HepG2 (cell line): ENCODE measurements at regions not wholly inside any gene's neighbourhood (a gene's known extent, or its start where the extent isn't known, plus 50 kb on each side); places are given as distances from the start of the nearest gene placed in this dataset.

Experiments
- ATAC-seq: fragments of 200-7000 bp; cut with Tn5 transposase; 3 replicates; pipeline ENCODE4 v1.9.1; 2020; ENCODE audit warnings: mild to moderate bottlenecking, moderate library complexity
- BruUV-seq: library from RNA; stranded (reverse); fragments of 400-500 nt; replicated peaks from 2 replicates; lab custom pipeline; 2021; lab: Mats Ljungman, UMichigan
- CTCF ChIA-PET: fragments of 300-600 bp; formaldehyde crosslinking; extraction: SDS; loops from one replicate; lab custom pipeline; 2021; ENCODE audit warnings: low total read pairs, inconsistent platforms, low intra/inter-chr PET ratio; lab: Yijun Ruan, JAX
- POLR2A ChIA-PET: fragments of 350-600 bp; sonication (Branson Sonifier 250); formaldehyde crosslinking; loops from one replicate; lab custom pipeline; 2020; ENCODE audit warnings: antibody characterized with exemption, inconsistent platforms; lab: Yijun Ruan, JAX
- DNase-seq: peaks from one replicate; pipeline ENCODE4 v3.0.0-alpha.2; 2015; ENCODE audit warnings: low spot score
- FAIRE-seq: peaks from 3 replicates; lab custom pipeline; 2011; peaks lifted over from hg19 to GRCh38; lab: Jason Lieb, UNC
- H2AFZ ChIP-seq: one replicate; pipeline ENCODE4 v1.6.1; 2011; ENCODE audit warnings: low read length, inconsistent platforms
- H3K27ac ChIP-seq: fragments of 300-600 bp; 3 replicates; pipeline ENCODE4 v1.8.0; 2011; ENCODE audit warnings: mixed run types, mild to moderate bottlenecking, mixed read lengths, low read length, inconsistent platforms; ENCODE audit not compliant: insufficient read depth; ENCODE audit errors: extremely low read length
- H3K27me3 ChIP-seq, 2 experiments: fragments of 200-600 bp in 1 of 2; 2 replicates in 1 of 2; 3 replicates in 1 of 2; pipeline versions ENCODE4 v1.6.0 to v1.8.0; 2011; ENCODE audit warnings: low read length in 2 of 2, mild to moderate bottlenecking in 2 of 2, moderate library complexity in 2 of 2, inconsistent platforms in 1 of 2; ENCODE audit not compliant: insufficient read depth in 2 of 2, control insufficient read depth in 1 of 2
- H3K36me3 ChIP-seq, 2 experiments: fragments of 200-600 bp in 1 of 2; replicated peaks in 1 of 2; 2 replicates in 1 of 2; 3 replicates in 1 of 2; pipeline versions ENCODE4 v1.5.1 to v1.8.0; 2011; ENCODE audit warnings: low read length in 2 of 2, inconsistent platforms in 1 of 2; ENCODE audit not compliant: insufficient read depth in 2 of 2, control insufficient read depth in 1 of 2
- H3K4me1 ChIP-seq: 2 replicates; pipeline ENCODE4 v1.5.1; 2012; ENCODE audit warnings: low read length, inconsistent platforms; ENCODE audit not compliant: insufficient read depth
- H3K4me2 ChIP-seq: 2 replicates; pipeline ENCODE4 v1.6.0; 2011; ENCODE audit warnings: low read depth, low read length, inconsistent platforms
- H3K4me3 ChIP-seq, 3 experiments: fragments of 200-600 bp in 1 of 3; sonication (generic), shearing (Covaris generic) in 1 of 3; replicated peaks in 1 of 3; 2 replicates each; pipeline ENCODE4 v1.5.1; 2011 to 2016; ENCODE audit warnings: low read length in 3 of 3, inconsistent platforms in 2 of 3, low read depth in 2 of 3, mild to moderate bottlenecking in 2 of 3, control low read depth in 1 of 3, mixed read lengths in 1 of 3; ENCODE audit not compliant: insufficient read depth in 1 of 3
- H3K79me2 ChIP-seq: one replicate; pipeline ENCODE4 v1.6.1; 2011; ENCODE audit warnings: low read length, inconsistent platforms; ENCODE audit not compliant: insufficient read depth
- H3K9ac ChIP-seq: 2 replicates; pipeline ENCODE4 v1.6.0; 2011; ENCODE audit warnings: mild to moderate bottlenecking, low read depth, low read length, inconsistent platforms; ENCODE audit not compliant: insufficient read depth
- H3K9me3 ChIP-seq: 2 replicates; pipeline ENCODE4 v1.5.1; 2012; ENCODE audit warnings: mild to moderate bottlenecking, low read length
- H4K20me1 ChIP-seq: 2 replicates; pipeline ENCODE4 v1.6.0; 2011; ENCODE audit warnings: inconsistent platforms, mild to moderate bottlenecking, low read length, moderate library complexity; ENCODE audit not compliant: insufficient read depth
- ADNP ChIP-seq: sonication (generic); formaldehyde crosslinking; IDR thresholded peaks from 2 replicates; pipeline ENCODE4 v1.4.0; 2020; ENCODE audit warnings: missing genetic modification reagents
- ATRX ChIP-seq: sonication (generic); formaldehyde crosslinking; IDR thresholded peaks from 2 replicates; pipeline ENCODE4 v1.4.0; 2020; ENCODE audit warnings: missing genetic modification reagents, borderline replicate concordance
- HDAC2 ChIP-seq: sonication (generic); formaldehyde crosslinking; IDR thresholded peaks from 2 replicates; pipeline ENCODE4 v1.4.0; 2020; ENCODE audit warnings: missing genetic modification reagents
- HNF4A ChIP-seq: sonication (generic); formaldehyde crosslinking; IDR thresholded peaks from 2 replicates; pipeline ENCODE4 v1.4.0; 2020; ENCODE audit warnings: missing genetic modification reagents
- MYC ChIP-seq: sonication (generic); formaldehyde crosslinking; IDR thresholded peaks from 2 replicates; pipeline ENCODE4 v1.9.0; 2021; ENCODE audit warnings: missing genetic modification reagents, borderline replicate concordance
- SIN3A ChIP-seq: IDR thresholded peaks from 2 replicates; pipeline ENCODE4 v1.6.1; 2011; ENCODE audit warnings: low read depth, mild to moderate bottlenecking, control low read depth, low read length, borderline replicate concordance
- SOX6 ChIP-seq, 2 experiments: fragments of 450-650 bp in 1 of 2; sonication (generic) in 1 of 2; formaldehyde crosslinking in 1 of 2; IDR thresholded peaks; 2 replicates each; pipeline versions ENCODE4 v1.4.0 to v1.6.1; 2017 to 2020; ENCODE audit warnings: antibody characterized with exemption in 1 of 2, mild to moderate bottlenecking in 1 of 2, missing genetic modification reagents in 1 of 2
- SP4 ChIP-seq: sonication (generic); formaldehyde crosslinking; IDR thresholded peaks from 2 replicates; pipeline ENCODE4 v1.8.1; 2023; ENCODE audit warnings: mild to moderate bottlenecking, missing genetic modification reagents
- SYNCRIP ChIP-seq: fragments of 200-400 bp; formaldehyde crosslinking; IDR thresholded peaks from 2 replicates; pipeline ENCODE4 v1.6.1; 2018; ENCODE audit warnings: mild to moderate bottlenecking, low read depth, low read length; ENCODE audit not compliant: insufficient read depth
- XBP1 ChIP-seq: sonication (generic); formaldehyde crosslinking; IDR thresholded peaks from 2 replicates; pipeline ENCODE4 v1.5.0; 2020; ENCODE audit warnings: missing genetic modification reagents
- ZMAT5 ChIP-seq: sonication (generic); formaldehyde crosslinking; IDR thresholded peaks from 2 replicates; pipeline ENCODE4 v1.5.0; 2020; ENCODE audit warnings: mild to moderate bottlenecking, low read depth, missing genetic modification reagents, borderline replicate concordance
- ZNF225 ChIP-seq: sonication (generic); formaldehyde crosslinking; IDR thresholded peaks from 2 replicates; pipeline ENCODE4 v1.4.0; 2020; ENCODE audit warnings: mild to moderate bottlenecking, missing genetic modification reagents
- ZNF230 ChIP-seq: sonication (generic); formaldehyde crosslinking; IDR thresholded peaks from 2 replicates; pipeline ENCODE4 v1.4.0; 2020; ENCODE audit warnings: mild to moderate bottlenecking, missing genetic modification reagents
- ZNF552 ChIP-seq: sonication (generic); formaldehyde crosslinking; IDR thresholded peaks from 2 replicates; pipeline ENCODE4 v1.9.0; 2022; ENCODE audit warnings: missing genetic modification reagents, mild to moderate bottlenecking, borderline replicate concordance
- ZNF660 ChIP-seq: sonication (generic); formaldehyde crosslinking; IDR thresholded peaks from 2 replicates; pipeline ENCODE4 v1.5.1; 2020; ENCODE audit warnings: mild to moderate bottlenecking, low read depth, missing genetic modification reagents, borderline replicate concordance
- ZNF878 ChIP-seq: sonication (generic); formaldehyde crosslinking; IDR thresholded peaks from 2 replicates; pipeline ENCODE4 v1.8.1; 2023; ENCODE audit warnings: mild to moderate bottlenecking, missing genetic modification reagents, moderate library complexity
- ZZZ3 ChIP-seq: sonication (generic); formaldehyde crosslinking; IDR thresholded peaks from 2 replicates; pipeline ENCODE4 v1.4.0; 2020; ENCODE audit warnings: missing genetic modification reagents, mild to moderate bottlenecking, borderline replicate concordance
- WGBS: methylation state at CpG from one replicate; pipeline ENCODE4 v1.1.6; 2017; ENCODE audit warnings: low lambda C conversion rate; 5-methylcytosine and 5-hydroxymethylcytosine counted together
- in situ Hi-C: cut with HindIII; loops from 2 replicates; pipeline ENCODE4 v1.10.0; 2017; ENCODE audit warnings: low pct_unique_long_range_greater_than_20kb; ENCODE audit not compliant: extremely low pct_ligation_motif_present
- intact Hi-C: fragments of 100-400 bp; cut with micrococcal nuclease; formaldehyde crosslinking; loops from one replicate; pipeline ENCODE4 v1.10.0; 2022; ENCODE audit not compliant: unreplicated experiment
- TF ChIP-seq, protein P1 (sequence below): sonication (generic); formaldehyde crosslinking; IDR thresholded peaks from 2 replicates; pipeline ENCODE4 v1.4.0; 2020; ENCODE audit warnings: missing genetic modification reagents
- TF ChIP-seq, protein P2 (sequence below), 2 experiments: sonication (generic) in 1 of 2; formaldehyde crosslinking in 1 of 2; IDR thresholded peaks; 2 replicates each; pipeline versions ENCODE4 v1.5.1 to v1.6.1; 2011 to 2020; ENCODE audit warnings: borderline replicate concordance in 1 of 2, low read depth in 1 of 2, low read length in 1 of 2, mild to moderate bottlenecking in 1 of 2, missing genetic modification reagents in 1 of 2, moderate library complexity in 1 of 2

DNA sequence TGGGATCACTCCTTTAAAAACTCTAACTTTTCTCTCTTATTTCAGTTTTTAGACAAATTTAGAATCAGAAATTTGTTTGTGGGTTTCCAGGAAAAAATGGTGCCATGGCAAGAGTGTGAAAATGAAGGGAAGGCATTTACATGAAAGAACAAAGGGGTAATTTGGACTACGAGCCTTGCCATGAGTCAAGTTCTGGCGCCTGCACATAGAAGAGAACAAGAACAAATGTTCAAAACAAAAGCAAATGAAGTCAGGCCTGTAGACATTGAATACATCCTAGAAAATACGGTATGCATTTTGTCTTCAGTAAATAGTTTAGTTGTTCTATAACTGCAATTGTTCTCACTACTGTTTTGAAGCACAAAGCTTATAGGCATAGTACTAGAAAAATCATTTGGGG lies 1390.5 kb downstream of the EFNB2 start:
- H3K4me1 ChIP-seq = no peaks in the 10 kb centered on the region
- no peaks in the 10 kb centered on the region for H3K79me2 ChIP-seq
- H3K4me3 ChIP-seq = no peak overlapping the region
- H2AFZ ChIP-seq = no peak overlapping the region
- in situ Hi-C loops (no loop called here), intact Hi-C loops (no loop called here)
- no peaks in the 10 kb centered on the region for H4K20me1 ChIP-seq
- ATAC-seq (no peak), FAIRE-seq (no peak), DNase-seq (no peak)
- H3K27me3 ChIP-seq = no peaks in the 10 kb centered on the region; a peak in 1 of 5 replicates
- H3K27ac ChIP-seq = no peak overlapping the region
- H3K9ac ChIP-seq = no peak overlapping the region
- no TSS peak for BruUV-seq
- H3K36me3 ChIP-seq = no peaks in the 10 kb centered on the region
- TF ChIP-seq ZNF660 (CRISPR knock-in tag) (no peak), ZZZ3 (CRISPR knock-in tag) (no peak), ATRX (no peak), ZMAT5 (CRISPR knock-in tag) (no peak), ZNF552 (CRISPR knock-in tag) (no peak), HDAC2 (CRISPR knock-in tag) (no peak), XBP1 (CRISPR knock-in tag) (no peak), ADNP (no peak), ZNF878 (CRISPR knock-in tag) (no peak), MYC (CRISPR knock-in tag) (no peak), ZNF225 (CRISPR knock-in tag) (no peak), SYNCRIP (no peak), HNF4A (CRISPR knock-in tag) (no peak), SIN3A (no peak), SP4 (CRISPR knock-in tag) (no peak), ZNF230 (no peak), SOX6 (IDR thresholded peaks at IDR 0.05) (no peak), SOX6 (CRISPR knock-in tag; IDR thresholded peaks at IDR 0.05) (no peak)
- TF ChIP-seq, protein P1, sequence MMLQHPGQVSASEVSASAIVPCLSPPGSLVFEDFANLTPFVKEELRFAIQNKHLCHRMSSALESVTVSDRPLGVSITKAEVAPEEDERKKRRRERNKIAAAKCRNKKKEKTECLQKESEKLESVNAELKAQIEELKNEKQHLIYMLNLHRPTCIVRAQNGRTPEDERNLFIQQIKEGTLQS (CRISPR knock-in tag) = no peak
- TF ChIP-seq, protein P2, sequence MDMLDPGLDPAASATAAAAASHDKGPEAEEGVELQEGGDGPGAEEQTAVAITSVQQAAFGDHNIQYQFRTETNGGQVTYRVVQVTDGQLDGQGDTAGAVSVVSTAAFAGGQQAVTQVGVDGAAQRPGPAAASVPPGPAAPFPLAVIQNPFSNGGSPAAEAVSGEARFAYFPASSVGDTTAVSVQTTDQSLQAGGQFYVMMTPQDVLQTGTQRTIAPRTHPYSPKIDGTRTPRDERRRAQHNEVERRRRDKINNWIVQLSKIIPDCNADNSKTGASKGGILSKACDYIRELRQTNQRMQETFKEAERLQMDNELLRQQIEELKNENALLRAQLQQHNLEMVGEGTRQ (IDR thresholded peaks at IDR 0.05; ENCODE audit: low read depth, low read length) = no peak
- TF ChIP-seq, protein P2 (CRISPR knock-in tag; IDR thresholded peaks at IDR 0.05; ENCODE audit: borderline replicate concordance) = no peak
- TF ChIP-seq, all 625 proteins: peak for 0
- Histone ChIP-seq H3K4me2 (no peak overlapping the region), H3K9me3 (peaks cover 5% of the 10 kb centered on the region; the same call in 1 of the 2 replicates)
- POLR2A ChIA-PET = no interaction called here
- WGBS = 22% methylated on average over 3 of the region's 3 CpGs
- CTCF ChIA-PET = no interaction called here
